RPMI7951 (cell line): ENCODE measurements at regions not wholly inside any gene's neighbourhood (a gene's known extent, or its start where the extent isn't known, plus 50 kb on each side); places are given as distances from the start of the nearest gene placed in this dataset.
"Not testable (repeated sequence)": the region's sequence is repeated elsewhere in the genome, so short reads cannot be mapped to it uniquely, and the experiment has no call there.

Experiments used
- DNase-seq: peaks from one replicate; pipeline ENCODE4 v3.0.0-alpha.2; 2012; ENCODE audit warnings: low read depth

- DNase-seq = no peak
These were observed 361.0 kb downstream of the CD83 start for GRCh38 chr6:14478381-14479225.

DNA sequence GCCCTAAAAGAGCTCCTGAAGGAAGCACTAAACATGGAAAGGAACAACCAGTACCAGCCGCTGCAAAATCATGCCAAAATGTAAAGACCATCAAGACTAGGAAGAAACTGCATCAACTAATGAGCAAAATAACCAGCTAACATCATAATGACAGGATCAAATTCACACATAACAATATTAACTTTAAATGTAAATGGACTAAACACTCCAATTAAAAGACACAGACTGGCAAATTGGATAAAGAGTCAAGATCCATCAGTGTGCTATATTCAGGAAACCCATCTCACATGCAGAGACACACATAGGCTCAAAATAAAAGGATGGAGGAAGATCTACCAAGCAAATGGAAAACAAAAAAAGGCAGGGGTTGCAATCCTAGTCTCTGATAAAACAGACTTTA lies 364.4 kb downstream of the CD83 start:
- DNase-seq = not testable (repeated sequence)

DNA sequence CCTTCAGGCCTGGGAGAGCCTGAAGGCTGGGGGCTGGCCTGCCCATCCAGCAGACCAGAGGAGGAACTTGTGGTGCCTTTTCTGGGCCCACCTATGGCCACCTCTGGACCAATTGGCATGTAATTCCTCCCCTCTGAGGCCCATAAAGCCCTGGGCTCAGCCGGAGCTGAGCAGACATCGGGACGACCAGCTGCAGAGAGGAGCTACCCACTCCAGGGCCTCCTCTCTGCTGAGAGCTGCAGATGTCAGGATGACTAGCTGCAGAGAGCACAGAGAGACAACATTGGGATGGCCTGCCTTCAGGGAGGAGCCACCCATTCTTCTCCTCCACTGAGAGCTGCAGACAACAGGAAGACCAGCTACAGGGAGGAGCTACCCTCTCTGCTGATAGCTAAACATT lies 370.1 kb downstream of the CD83 start:
- no peak for DNase-seq

DNA sequence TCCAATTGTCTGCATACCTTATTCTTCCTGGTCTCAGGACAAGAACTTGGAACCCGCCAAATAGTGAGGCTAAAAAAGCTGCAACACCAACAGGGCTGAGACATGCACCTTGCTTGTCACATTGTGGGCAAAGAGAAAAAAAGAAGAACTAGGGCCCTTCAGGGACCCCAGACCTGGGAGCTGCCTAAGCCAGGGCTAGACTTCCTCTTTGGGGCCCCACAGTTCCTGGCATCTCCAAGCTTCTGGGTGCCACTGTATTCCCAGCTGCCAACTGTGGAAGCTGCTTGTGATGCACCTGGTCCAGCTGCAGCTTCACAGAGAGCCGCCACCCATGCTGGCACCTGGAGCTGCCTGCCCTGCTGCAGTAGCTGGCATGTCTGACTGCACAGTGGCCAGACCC lies 370.6 kb downstream of the CD83 start:
- no peak for DNase-seq

DNA sequence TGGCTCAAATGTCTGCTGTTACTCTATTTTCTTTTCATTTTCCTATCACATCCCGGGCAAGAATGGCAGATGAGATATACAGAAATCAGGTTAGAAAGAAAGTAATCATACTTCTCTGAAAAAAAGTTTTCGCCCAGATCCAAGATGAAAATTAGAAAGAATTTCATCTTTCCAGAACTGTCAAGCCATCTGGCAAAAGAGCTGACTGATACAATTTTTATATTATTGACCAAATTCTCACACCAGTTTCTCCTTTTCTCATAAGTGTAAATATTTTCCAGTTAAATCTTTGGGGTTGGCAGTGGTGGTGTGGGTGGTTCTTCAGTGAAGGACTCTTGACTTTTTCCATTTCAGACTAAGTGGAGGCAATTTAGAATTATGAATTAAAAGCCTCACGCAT lies 371.9 kb downstream of the CD83 start:
- no peak for DNase-seq

- DNase-seq = no peak
These were observed 381.2 kb downstream of the CD83 start for GRCh38 chr6:14498748-14499147.

- DNase-seq = no peak
These were observed 381.7 kb downstream of the CD83 start for GRCh38 chr6:14499309-14499708.

DNA sequence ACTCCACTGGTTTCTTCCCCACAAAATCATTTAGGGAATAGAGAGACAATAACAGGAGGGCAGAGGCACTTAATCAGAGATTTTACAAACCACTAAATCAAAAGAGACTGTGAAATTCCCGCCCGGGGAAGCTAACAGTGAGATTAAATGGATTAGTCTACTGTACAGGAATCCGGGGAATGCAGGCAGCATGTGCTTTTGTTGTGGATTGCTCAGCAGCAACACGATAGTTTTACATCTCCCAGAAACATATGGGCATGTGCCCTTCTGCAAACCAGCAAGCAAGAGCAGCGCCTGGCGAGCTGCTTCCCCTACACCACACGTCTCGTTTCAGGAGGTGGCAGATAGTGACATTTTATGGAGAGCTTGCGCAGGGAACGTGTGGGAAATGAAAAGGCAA lies 382.3 kb downstream of the CD83 start:
- peak; percentile 94 for DNase-seq

- DNase-seq = no peak
These were observed 383.2 kb downstream of the CD83 start for GRCh38 chr6:14500809-14501208.

- no peak for DNase-seq
These were observed 383.7 kb downstream of the CD83 start for GRCh38 chr6:14501240-14501639.

DNA sequence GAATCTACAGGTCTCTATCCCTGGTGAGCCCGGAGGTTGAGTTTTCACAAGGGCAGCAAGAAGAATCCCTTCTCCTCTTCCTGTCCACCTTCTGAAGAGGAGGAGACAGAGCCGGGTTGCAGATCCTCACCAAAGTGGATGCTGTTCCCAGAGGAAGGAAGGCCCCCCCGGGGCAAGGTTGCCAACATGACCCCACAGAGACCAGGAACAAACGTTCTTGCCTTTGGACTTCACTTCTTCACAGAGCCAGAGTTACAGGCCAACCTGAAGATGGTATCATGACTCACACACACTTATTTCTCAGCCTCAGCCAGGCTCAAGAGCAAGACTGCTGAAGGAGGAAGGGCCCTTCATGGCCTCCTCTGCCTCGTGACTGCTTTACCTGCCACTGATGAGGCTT lies 384.3 kb downstream of the CD83 start:
- DNase-seq = no peak

- DNase-seq = peak; percentile 62
These were observed 385.0 kb downstream of the CD83 start for GRCh38 chr6:14502551-14502950.

DNA sequence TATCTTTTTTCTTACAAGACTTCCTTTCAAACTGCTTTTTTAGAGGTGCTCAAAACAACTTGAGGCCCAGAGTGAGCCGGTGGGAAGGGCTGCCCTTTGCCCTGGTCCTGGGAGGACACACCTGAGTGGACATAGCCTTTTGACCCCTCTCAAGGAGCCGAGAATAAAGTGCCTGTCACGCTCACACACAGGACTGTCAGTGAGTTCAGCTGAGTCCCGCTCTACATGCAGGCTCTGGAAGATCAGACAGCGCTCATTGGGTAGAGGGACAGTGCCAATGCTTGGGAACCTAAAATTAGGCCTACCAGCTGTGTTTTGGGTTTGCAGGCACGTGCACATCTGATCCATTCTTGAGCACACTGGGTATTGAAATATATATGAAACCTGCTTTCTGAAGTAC lies 387.8 kb downstream of the CD83 start:
- no peak for DNase-seq

DNA sequence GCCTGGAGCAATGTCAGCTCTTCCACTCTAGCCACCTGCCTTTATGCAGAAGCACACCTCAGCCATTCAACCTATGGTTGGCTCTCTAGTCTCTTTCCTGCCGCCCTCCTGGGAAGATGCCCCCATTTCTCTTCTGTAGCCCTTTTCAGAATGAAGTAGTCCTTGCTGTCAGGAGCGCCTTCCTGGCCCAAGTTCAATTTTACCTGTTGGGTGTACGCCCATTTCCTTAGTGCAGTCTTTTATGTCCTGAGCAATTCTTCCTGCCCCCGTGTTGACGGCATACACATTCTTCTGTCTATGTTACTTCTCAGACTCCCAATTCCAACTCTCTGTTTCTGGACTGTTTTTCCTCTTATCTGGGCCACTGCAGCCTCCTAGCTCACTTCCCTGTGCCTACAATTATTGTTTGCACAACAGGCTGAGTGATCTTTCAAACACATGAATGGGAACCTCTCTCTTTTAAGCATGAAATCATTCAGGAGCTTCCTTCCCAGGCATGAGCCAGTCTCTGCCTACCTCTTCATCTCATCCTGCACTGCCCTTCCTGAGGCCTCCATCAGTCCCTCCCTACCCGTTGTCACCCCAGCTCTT lies 389.2 kb downstream of the CD83 start:
- no peak for DNase-seq

GRCh38 chr6:14509120-14509519 lies 391.5 kb downstream of the CD83 start:
- no peak for DNase-seq

DNA sequence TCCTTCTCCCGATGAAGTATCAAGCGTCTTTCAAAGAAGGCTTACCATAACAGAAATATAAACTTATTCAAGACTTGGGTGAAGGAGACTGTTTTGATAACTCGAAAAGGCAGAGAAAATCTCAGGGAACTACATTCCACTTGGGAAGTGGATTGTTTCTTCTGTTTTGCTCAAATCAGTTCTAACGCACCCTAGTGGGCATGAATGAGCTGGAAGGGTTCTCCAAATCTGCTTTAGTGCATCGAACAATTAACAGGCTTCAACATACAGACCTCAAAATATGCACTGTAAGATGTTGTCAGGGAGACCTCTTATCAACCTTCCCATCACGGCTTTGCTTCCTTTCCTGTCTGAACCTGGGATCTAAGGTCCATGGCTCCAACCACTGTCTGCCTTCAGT lies 392.5 kb downstream of the CD83 start:
- DNase-seq = no peak

DNA sequence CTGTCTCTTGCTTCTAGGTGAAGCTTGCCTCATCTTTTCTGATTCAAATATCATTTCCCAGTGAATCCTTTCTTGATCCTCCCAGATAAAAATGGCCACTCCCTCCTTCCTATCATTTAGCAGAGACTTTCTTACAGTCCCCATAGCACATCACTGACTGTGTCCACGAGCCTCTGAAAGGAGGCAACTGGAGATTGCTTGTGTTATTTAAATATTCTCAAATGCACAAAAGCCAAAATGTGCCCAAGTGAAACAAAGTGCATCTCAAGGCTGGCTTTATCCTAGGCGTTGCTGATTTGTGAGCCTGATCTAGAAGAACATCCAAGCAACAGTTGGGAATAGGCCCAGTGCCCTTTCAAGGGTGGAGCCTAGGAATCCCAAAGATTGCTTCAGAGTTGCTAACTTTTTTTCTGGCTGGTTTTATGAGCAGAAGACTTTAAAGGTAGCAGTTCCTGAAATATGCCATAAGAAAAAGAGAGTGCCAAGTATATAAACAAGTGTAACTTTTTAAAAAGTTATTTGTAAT lies 393.6 kb downstream of the CD83 start:
- no peak for DNase-seq

DNA sequence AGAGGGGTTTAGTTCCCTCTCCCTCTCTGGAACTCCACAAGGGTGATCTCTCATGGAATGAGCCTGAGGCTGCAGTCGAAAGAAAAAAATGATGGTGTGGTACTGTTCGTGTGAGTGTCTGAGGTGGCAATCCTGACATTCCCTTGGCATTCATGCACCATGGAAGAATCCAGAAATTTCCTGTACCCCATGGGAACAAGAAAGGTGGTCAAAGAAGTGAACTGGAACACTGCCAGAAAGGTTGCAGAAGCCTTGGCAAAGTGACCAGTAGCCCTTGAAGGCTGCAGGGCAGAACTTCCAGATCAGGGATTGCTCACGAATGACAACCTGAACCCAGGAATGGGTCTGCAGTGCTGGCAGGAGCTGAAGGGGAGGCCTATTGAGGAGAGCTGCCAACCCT lies 394.7 kb downstream of the CD83 start:
- DNase-seq = no peak

DNA sequence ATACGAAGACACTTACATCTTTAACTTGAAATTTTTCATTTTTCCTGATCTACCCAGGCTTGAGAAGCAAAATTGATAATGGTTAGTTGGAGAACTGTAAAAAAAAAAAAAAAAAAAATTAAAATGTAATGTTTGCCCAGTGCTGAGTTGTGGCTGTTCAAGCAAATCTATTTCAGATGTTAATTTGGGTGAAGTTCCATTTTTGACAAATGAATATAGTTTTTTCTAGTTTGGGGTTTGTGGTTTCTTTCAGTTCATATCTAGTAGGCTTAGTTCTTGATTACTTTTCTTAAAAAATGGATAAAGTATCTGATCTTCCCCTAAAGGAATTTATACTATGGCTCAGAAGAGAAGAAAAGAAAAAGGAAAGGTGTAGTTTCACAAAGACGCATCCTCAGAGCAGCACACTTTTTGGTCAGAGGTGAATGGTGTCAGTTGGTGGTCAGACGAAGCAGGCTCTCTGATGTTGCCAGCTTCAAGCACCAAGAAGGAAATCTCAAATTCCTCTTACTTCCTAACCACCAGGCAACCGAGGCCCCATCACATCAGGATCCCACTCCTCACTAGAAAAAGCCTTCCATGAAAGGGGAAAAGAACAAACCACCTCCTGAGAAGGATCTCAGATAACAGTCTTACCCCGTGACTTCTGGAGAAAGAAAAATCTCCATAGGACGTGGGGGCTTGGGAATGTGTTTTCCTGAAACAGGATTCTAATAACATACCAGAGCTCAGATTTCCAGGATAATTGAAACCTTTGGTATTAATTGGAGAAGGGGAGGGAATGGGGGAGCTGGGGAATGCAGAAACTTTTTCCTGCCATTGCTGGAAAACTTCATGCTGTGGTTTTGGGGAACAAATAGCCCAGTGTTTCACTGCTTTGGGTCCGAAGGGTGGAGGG lies 396.2 kb downstream of the CD83 start:
- DNase-seq = no peak

GRCh38 chr6:14516956-14517355 lies 399.4 kb downstream of the CD83 start:
- no peak for DNase-seq

GRCh38 chr6:14517516-14518105 lies 400.0 kb downstream of the CD83 start:
- no peak for DNase-seq
